ENCODE measurements at regions not wholly inside any gene's neighbourhood (a gene's known extent, or its start where the extent isn't known, plus 50 kb on each side); places are given as distances from the start of the nearest gene placed in this dataset.

- TF ChIP-seq CTCF (IDR thresholded peaks at IDR 0.05) (no peak), POLR2A (IDR thresholded peaks at IDR 0.05) (no peak)
Observed at GRCh38 chr5:15421921-15422412, 78.0 kb upstream of the FBXL7 start.

Data from testis (tissue), 2 donors.